ENCODE measurements at regions not wholly inside any gene's neighbourhood (a gene's known extent, or its start where the extent isn't known, plus 50 kb on each side); places are given as distances from the start of the nearest gene placed in this dataset.

DNA sequence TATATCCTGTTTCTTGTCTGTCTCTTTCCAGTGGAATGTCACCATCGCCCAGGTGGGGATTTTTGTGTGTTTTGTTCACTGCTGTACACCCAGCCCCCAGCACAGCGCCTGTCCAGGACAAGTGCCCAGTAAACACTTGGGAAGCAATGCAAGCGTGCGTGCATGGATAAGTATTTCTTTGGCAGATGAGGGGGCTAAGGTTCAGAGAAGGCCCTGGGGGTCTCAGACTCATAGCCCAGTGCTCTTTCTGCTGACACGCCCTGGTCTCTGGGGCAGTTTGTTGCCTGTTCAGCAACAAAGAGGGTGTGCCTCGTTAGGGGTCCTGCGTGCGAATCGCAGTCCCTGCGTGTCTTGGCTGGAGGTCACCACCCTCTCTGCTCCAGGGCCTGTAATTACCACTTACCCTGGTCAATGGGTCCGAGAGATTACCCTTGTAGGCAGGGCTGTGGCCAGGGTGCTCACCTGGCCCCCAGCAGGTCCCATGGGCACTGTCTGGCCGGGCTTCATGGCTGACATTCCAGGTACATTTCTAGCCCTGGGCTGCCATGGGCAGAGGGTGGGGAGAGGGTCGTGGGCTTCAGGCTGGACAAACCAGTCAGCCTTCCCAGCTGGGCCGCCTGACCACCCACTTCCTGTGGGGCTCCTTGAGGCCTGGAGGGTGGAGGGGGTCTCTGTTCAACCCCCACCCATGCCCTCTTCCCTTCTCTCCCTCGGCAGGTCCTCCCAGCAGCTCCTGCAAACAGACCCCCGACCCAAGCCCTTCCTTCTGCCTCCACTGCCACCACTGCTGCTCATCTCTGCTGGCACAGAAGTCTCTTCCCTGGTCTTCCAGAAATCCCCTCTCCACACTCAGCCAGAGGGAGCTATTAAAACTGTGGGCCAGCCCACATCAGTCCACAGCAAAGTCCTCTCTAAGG lies 87.1 kb downstream of the CEBPB start:
- intact Hi-C loops (cut with micrococcal nuclease) = no loop called here
- no peak overlapping the region for H3K4me3 ChIP-seq
- no peaks in the 10 kb centered on the region for H3K36me3 ChIP-seq
- TF ChIP-seq, protein P1, sequence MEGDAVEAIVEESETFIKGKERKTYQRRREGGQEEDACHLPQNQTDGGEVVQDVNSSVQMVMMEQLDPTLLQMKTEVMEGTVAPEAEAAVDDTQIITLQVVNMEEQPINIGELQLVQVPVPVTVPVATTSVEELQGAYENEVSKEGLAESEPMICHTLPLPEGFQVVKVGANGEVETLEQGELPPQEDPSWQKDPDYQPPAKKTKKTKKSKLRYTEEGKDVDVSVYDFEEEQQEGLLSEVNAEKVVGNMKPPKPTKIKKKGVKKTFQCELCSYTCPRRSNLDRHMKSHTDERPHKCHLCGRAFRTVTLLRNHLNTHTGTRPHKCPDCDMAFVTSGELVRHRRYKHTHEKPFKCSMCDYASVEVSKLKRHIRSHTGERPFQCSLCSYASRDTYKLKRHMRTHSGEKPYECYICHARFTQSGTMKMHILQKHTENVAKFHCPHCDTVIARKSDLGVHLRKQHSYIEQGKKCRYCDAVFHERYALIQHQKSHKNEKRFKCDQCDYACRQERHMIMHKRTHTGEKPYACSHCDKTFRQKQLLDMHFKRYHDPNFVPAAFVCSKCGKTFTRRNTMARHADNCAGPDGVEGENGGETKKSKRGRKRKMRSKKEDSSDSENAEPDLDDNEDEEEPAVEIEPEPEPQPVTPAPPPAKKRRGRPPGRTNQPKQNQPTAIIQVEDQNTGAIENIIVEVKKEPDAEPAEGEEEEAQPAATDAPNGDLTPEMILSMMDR (IDR thresholded peaks at IDR 0.05; ENCODE audit: borderline replicate concordance) = no peak
- no peaks in the 10 kb centered on the region for H3K27me3 ChIP-seq (ENCODE audit: low read depth)
- H3K27ac ChIP-seq (replicated peaks) = peak overlapping the region; percentile 84
- H3K9me3 ChIP-seq (replicated peaks) = no peaks in the 10 kb centered on the region
- H3K4me1 ChIP-seq = peaks cover 32% of the 10 kb centered on the region
- DNase-seq = no peak

DNA sequence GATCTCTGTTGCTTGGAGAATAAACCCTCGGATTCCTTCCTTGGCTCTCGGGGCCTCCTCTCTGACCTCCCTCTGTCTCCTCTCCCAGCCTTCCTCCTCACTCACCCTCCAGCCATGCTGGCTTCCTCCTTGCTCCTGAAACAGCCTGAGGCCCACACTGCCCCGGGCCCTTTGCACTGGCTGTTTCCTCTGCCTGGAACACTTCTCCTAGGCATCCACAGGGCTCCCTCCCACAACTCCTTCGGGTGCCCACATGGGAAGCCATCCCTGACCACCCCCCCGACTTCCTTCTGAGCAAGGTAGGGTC lies 87.7 kb downstream of the CEBPB start:
- Histone ChIP-seq H3K4me1 (peaks cover 32% of the 10 kb centered on the region), H3K9me3 (replicated peaks) (no peaks in the 10 kb centered on the region), H3K36me3 (no peaks in the 10 kb centered on the region), H3K27me3 (ENCODE audit: low read depth) (no peaks in the 10 kb centered on the region), H3K27ac (replicated peaks) (peak overlapping the region; percentile 84), H3K4me3 (no peak overlapping the region)
- TF ChIP-seq, protein P1 (IDR thresholded peaks at IDR 0.05; ENCODE audit: borderline replicate concordance) = no peak
- intact Hi-C loops (cut with micrococcal nuclease) = no loop called here
- DNase-seq = no peak

GRCh38 chr20:50278684-50279531 lies 88.3 kb downstream of the CEBPB start:
- DNase-seq = peak; percentile 85
- no peaks in the 10 kb centered on the region for H3K27me3 ChIP-seq (ENCODE audit: low read depth)
- H3K27ac ChIP-seq (replicated peaks) = peak overlapping the region; percentile 84
- H3K9me3 ChIP-seq (replicated peaks) = no peaks in the 10 kb centered on the region
- H3K36me3 ChIP-seq = no peaks in the 10 kb centered on the region
- TF ChIP-seq, protein P1 (IDR thresholded peaks at IDR 0.05; ENCODE audit: borderline replicate concordance) = peak; percentile 56
- peaks cover 37% of the 10 kb centered on the region for H3K4me1 ChIP-seq
- no peak overlapping the region for H3K4me3 ChIP-seq
- intact Hi-C loops (cut with micrococcal nuclease) = no loop called here

DNA sequence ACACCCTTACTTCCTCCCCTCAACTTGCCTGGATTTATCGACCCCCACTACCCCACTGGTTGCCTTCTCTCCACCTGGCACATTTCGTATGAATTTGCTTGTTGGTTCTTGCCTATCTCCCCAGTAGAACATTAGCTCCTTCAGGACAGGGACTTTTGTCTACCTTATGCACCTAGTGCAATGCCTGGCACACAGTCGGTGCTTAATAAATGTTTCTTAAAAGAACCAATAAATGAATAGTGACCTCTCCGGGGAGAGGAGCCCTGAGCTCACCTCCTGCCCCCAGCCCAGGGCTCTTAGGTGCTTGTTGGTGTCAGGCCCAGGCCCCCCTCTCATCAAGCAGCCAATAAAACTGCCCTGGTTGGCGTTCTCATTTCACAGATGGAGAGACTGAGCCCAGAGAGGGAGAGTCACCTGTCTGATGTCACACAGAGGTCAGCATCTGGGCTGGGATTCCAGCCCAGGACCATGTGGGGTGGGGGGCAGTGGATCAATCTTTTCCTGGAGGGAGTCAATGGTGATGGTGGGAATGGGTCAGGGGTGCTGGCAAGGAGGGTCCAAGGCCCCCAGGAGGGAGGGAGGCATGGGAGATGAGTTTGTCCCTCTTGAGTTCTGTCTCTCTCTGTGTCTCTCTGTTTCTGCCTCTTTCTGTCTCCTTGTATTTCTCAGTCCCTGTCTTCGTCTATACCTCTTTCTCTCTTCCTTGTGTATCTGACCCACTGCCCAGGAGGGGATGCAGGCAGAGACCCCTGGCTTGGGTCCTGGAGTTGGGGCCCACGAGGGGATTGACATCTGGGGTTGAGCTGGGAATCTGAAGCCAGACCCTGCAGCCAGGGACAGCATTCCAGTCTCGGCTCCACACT lies 89.6 kb downstream of the CEBPB start:
- intact Hi-C loops (cut with micrococcal nuclease) = no loop called here
- peaks cover 50% of the 10 kb centered on the region for H3K4me1 ChIP-seq
- TF ChIP-seq, protein P1 (IDR thresholded peaks at IDR 0.05; ENCODE audit: borderline replicate concordance) = no peak

More for the DNA sequence above, 89.6 kb downstream of the CEBPB start:
- no peaks in the 10 kb centered on the region for H3K27me3 ChIP-seq (ENCODE audit: low read depth)
- peak; percentile 13 for DNase-seq
- H3K27ac ChIP-seq (replicated peaks) = peak overlapping the region; percentile 84
- no peak overlapping the region for H3K4me3 ChIP-seq
- H3K36me3 ChIP-seq = no peaks in the 10 kb centered on the region
- no peaks in the 10 kb centered on the region for H3K9me3 ChIP-seq (replicated peaks)

Data from left ventricle myocardium inferior (tissue), 1 donor.